Sigmoid colon (tissue), 4 donors: ENCODE measurements at regions not wholly inside any gene's neighbourhood (a gene's known extent, or its start where the extent isn't known, plus 50 kb on each side); places are given as distances from the start of the nearest gene placed in this dataset.

ENCODE experiments used
- CTCF ChIP-seq, 4 experiments: fragments of 450-650 bp in 3 of 4; fragments of 200-600 bp in 1 of 4; IDR thresholded peaks; one replicate each; pipeline ENCODE4 v1.5.1; 2016 to 2019; ENCODE audit warnings: antibody characterized with exemption in 4 of 4, mild to moderate bottlenecking in 3 of 4, moderate library complexity in 2 of 4
- EP300 ChIP-seq, 4 donors: sonication (generic); formaldehyde crosslinking; IDR thresholded peaks; one replicate each; pipeline ENCODE4 v1.6.1; 2017; ENCODE audit warnings: antibody characterized with exemption in 4 of 4

- no peak for TF ChIP-seq CTCF (IDR thresholded peaks at IDR 0.05)
- TF ChIP-seq EP300 (IDR thresholded peaks at IDR 0.05), result no peak
These were observed 141.0 kb downstream of the ATP6V1G3 start for GRCh38 chr1:198399452-198399851.
